Upper lobe of left lung (tissue), 6 donors: ENCODE measurements at regions not wholly inside any gene's neighbourhood (a gene's known extent, or its start where the extent isn't known, plus 50 kb on each side); places are given as distances from the start of the nearest gene placed in this dataset.

Experiments used
- ATAC-seq, 2 donors: fragments of 200-7000 bp; cut with Tn5 transposase; one replicate each; pipeline ENCODE4 v1.9.1; 2022; ENCODE audit warnings: mild to moderate bottlenecking in 2 of 2, moderate library complexity in 2 of 2; ENCODE audit not compliant: low FRiP score in 2 of 2
- DNase-seq, 2 donors: peaks; one replicate each; pipeline ENCODE4 v3.0.0-alpha.2; 2019 to 2020
- H3K27ac ChIP-seq, 4 donors: fragments of 200-600 bp; sonication (generic); one replicate each; pipeline ENCODE4 v1.5.1; 2016 to 2019
- H3K27me3 ChIP-seq, 4 donors: fragments of 200-600 bp; sonication (generic); one replicate each; pipeline ENCODE4 v1.5.1; 2017 to 2019
- H3K36me3 ChIP-seq, 4 donors: fragments of 200-600 bp; sonication (generic); one replicate each; pipeline ENCODE4 v1.5.1; 2016 to 2019
- H3K4me1 ChIP-seq, 4 donors: fragments of 200-600 bp; sonication (generic); one replicate each; pipeline ENCODE4 v1.5.1; 2018 to 2019
- H3K4me3 ChIP-seq, 4 donors: fragments of 200-600 bp; sonication (generic); one replicate each; pipeline ENCODE4 v1.5.1; 2017 to 2019; ENCODE audit warnings: mild to moderate bottlenecking in 2 of 4, moderate library complexity in 1 of 4
- H3K9me3 ChIP-seq, 4 donors: fragments of 200-600 bp; sonication (generic); one replicate each; pipeline ENCODE4 v1.5.1; 2018 to 2019
- EP300 ChIP-seq, 4 donors: sonication (generic); formaldehyde crosslinking; IDR thresholded peaks; one replicate each; pipeline ENCODE4 v1.5.1; 2017; ENCODE audit warnings: antibody characterized with exemption in 4 of 4, control low read depth in 2 of 4
- POLR2A ChIP-seq, 4 donors: fragments of 450-650 bp; IDR thresholded peaks; one replicate each; pipeline ENCODE4 v1.5.1; 2016 to 2017; ENCODE audit warnings: antibody characterized with exemption in 4 of 4, mild to moderate bottlenecking in 2 of 4
- POLR2AphosphoS5 ChIP-seq, 2 donors: sonication (generic); formaldehyde crosslinking; IDR thresholded peaks; one replicate each; pipeline ENCODE4 v1.5.1; 2017; ENCODE audit warnings: antibody characterized with exemption in 2 of 2
- whole genome bisulfite sequencing, 2 donors: methylation state at CpG; one replicate each; pipeline ENCODE4 v1.1.5; 2017 to 2018; 5-methylcytosine and 5-hydroxymethylcytosine counted together
- TF ChIP-seq, protein P1 (sequence below), 6 experiments: fragments of 450-650 bp in 4 of 6; fragments of 200-600 bp in 2 of 6; sonication (generic) in 2 of 6; IDR thresholded peaks; one replicate each; pipeline ENCODE4 v1.5.1; 2016 to 2019; ENCODE audit warnings: antibody characterized with exemption in 6 of 6
- donor health status: DM: no; HTN: no; CAD: no; lungs with moderate emphysema.
- donor health status: DM: no; HTN: yes; CAD: no; lungs with severe emphysema.

DNA sequence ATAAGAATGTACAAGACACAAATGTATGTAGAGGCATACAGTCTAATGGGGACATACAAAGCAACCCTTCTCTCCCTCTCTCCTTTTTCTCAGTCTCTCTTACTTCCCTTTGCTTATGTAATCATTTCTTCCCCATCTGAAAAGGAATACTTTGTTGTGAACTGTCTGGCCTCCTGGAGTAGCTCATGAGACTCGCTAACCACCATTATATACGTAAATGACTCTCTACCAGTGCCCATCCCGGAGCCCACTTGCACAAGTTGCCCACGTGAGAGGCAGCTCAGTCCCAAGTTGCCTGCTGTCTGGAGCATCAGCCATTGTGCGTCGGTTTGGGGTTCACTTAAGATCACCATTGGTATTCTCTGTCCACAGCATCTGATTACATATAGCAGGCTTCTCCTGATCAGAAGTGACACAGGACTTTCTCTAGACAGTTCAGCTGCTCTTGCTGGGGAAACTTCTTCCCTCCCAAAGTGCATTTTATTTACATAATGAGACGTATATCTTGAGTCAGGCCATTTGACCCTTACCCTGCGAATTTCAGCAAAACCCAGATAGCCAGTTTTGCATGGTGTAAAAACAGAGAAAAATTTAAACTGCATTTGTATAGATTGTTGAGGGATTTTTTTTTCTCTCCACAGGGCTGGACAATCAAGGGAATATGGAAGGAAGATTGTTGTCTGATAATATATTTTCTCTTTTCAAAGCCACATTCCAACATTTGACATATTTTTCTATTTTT, 220.7 kb upstream of the EGLN3 start:
- 72 to 95% methylated on average over 8 of the region's 8 CpGs for WGBS, 2 donors
- Histone ChIP-seq H3K36me3 (no peaks in the 10 kb centered on the region), H3K4me3 (no peak overlapping the region), H3K27me3 (no peaks in the 10 kb centered on the region), H3K4me1 (peaks cover 0 to 3% (median 0%) of the 10 kb centered on the region in 4 donors), H3K27ac (no peak overlapping the region), H3K9me3 (no peaks in the 10 kb centered on the region)
- no peak for ATAC-seq
- TF ChIP-seq, protein P1, sequence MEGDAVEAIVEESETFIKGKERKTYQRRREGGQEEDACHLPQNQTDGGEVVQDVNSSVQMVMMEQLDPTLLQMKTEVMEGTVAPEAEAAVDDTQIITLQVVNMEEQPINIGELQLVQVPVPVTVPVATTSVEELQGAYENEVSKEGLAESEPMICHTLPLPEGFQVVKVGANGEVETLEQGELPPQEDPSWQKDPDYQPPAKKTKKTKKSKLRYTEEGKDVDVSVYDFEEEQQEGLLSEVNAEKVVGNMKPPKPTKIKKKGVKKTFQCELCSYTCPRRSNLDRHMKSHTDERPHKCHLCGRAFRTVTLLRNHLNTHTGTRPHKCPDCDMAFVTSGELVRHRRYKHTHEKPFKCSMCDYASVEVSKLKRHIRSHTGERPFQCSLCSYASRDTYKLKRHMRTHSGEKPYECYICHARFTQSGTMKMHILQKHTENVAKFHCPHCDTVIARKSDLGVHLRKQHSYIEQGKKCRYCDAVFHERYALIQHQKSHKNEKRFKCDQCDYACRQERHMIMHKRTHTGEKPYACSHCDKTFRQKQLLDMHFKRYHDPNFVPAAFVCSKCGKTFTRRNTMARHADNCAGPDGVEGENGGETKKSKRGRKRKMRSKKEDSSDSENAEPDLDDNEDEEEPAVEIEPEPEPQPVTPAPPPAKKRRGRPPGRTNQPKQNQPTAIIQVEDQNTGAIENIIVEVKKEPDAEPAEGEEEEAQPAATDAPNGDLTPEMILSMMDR (IDR thresholded peaks at IDR 0.05) = no peak
- TF ChIP-seq POLR2AphosphoS5 (IDR thresholded peaks at IDR 0.05) = no peak
- TF ChIP-seq EP300 (IDR thresholded peaks at IDR 0.05) = no peak
- no peak for TF ChIP-seq POLR2A (IDR thresholded peaks at IDR 0.05)
- no peak for DNase-seq

- WGBS, 2 donors = 92 to 93% methylated on average over 1 of the region's 1 CpG
- DNase-seq = no peak
- Histone ChIP-seq H3K9me3 (no peaks in the 10 kb centered on the region), H3K27ac (no peak overlapping the region), H3K27me3 (no peaks in the 10 kb centered on the region), H3K4me1 (peaks cover 0 to 3% (median 0%) of the 10 kb centered on the region in 4 donors), H3K36me3 (no peaks in the 10 kb centered on the region), H3K4me3 (no peak overlapping the region)
- ATAC-seq = no peak
- TF ChIP-seq, protein P1 (IDR thresholded peaks at IDR 0.05) = no peak
- TF ChIP-seq POLR2A (IDR thresholded peaks at IDR 0.05) = no peak
- no peak for TF ChIP-seq EP300 (IDR thresholded peaks at IDR 0.05)
- no peak for TF ChIP-seq POLR2AphosphoS5 (IDR thresholded peaks at IDR 0.05)
These were observed 220.0 kb upstream of the EGLN3 start for GRCh38 chr14:34170882-34171281.

GRCh38 chr14:34169561-34169960, 218.7 kb upstream of the EGLN3 start:
- WGBS, 2 donors = 70 to 73% methylated on average over 3 of the region's 3 CpGs
- H3K36me3 ChIP-seq = no peaks in the 10 kb centered on the region
- TF ChIP-seq, protein P1 (IDR thresholded peaks at IDR 0.05) = no peak
- TF ChIP-seq POLR2AphosphoS5 (IDR thresholded peaks at IDR 0.05) = no peak
- no peak for TF ChIP-seq POLR2A (IDR thresholded peaks at IDR 0.05)
- TF ChIP-seq EP300 (IDR thresholded peaks at IDR 0.05) = no peak
- H3K9me3 ChIP-seq = no peaks in the 10 kb centered on the region
- ATAC-seq (no peak), DNase-seq (no peak)
- no peak overlapping the region for H3K27ac ChIP-seq
- H3K4me1 ChIP-seq = no peaks in the 10 kb centered on the region
- H3K27me3 ChIP-seq = no peaks in the 10 kb centered on the region
- H3K4me3 ChIP-seq = no peak overlapping the region

DNA sequence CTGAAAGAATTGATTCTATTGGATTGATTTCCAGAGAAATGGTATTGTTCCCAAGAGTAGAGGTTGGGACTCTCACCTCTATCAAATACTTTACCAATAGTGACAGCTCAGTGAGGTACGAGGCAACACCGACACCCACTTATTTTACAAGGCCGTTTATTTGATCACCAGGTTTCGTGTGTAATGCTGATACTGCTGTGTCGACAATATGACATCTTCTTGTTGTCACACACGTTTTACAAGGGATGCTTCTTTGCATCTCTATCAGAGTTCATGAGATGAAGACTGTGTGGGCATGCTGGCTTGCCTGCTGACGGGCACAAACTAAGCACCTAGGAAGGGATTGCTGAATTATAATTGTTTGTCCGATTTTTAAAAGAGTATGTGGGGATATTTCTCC, 217.8 kb upstream of the EGLN3 start:
- Histone ChIP-seq H3K4me3 (no peak overlapping the region), H3K27ac (no peak overlapping the region), H3K4me1 (no peaks in the 10 kb centered on the region), H3K36me3 (no peaks in the 10 kb centered on the region), H3K9me3 (no peaks in the 10 kb centered on the region), H3K27me3 (no peaks in the 10 kb centered on the region)
- ATAC-seq (no peak), DNase-seq (no peak)
- WGBS, 2 donors = 82% methylated on average over 8 of the region's 8 CpGs
- TF ChIP-seq POLR2AphosphoS5 (IDR thresholded peaks at IDR 0.05) = no peak
- TF ChIP-seq POLR2A (IDR thresholded peaks at IDR 0.05) = no peak
- TF ChIP-seq, protein P1 (IDR thresholded peaks at IDR 0.05) = no peak
- no peak for TF ChIP-seq EP300 (IDR thresholded peaks at IDR 0.05)

DNA sequence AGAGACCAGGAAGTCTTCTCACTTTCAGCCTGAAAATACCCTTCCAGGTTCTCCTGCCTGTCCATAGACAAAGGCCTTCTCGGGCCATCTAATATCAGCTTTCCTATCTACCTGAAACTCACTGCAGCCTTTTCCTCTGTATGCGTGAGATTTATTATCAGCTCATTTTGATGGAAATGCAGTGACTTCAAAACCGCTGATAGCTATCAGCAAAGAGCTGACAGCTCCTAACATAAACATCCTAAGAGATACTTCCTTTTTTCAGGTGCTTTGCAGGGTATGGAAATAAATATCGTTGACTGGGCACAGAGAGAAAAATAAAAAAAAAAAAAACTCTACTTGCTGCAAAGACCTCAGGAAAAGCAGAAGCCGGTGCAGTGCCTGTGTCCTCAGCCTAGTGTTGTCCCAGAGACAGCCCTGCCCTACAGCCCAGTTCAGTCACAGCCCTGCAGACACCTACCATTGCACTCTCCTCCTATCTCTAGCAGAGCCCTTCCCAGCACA, 215.0 kb upstream of the EGLN3 start:
- WGBS, 2 donors = 39 to 48% methylated on average over 5 of the region's 5 CpGs
- Histone ChIP-seq H3K27ac (no peak overlapping the region), H3K4me1 (no peaks in the 10 kb centered on the region), H3K36me3 (no peaks in the 10 kb centered on the region), H3K4me3 (no peak overlapping the region), H3K27me3 (no peaks in the 10 kb centered on the region), H3K9me3 (no peaks in the 10 kb centered on the region)
- TF ChIP-seq EP300 (IDR thresholded peaks at IDR 0.05) (no peak), POLR2A (IDR thresholded peaks at IDR 0.05) (no peak), POLR2AphosphoS5 (IDR thresholded peaks at IDR 0.05) (no peak)
- TF ChIP-seq, protein P1 (IDR thresholded peaks at IDR 0.05) = no peak
- ATAC-seq (no peak), DNase-seq (no peak)
